ENCODE measurements at regions not wholly inside any gene's neighbourhood (a gene's known extent, or its start where the extent isn't known, plus 50 kb on each side); places are given as distances from the start of the nearest gene placed in this dataset.

GRCh38 chr2:234249873-234250272, 199.4 kb downstream of the SPP2 start:
- TF ChIP-seq POLR2AphosphoS5 (IDR thresholded peaks at IDR 0.05; ENCODE audit: low read depth, low read length) (no peak), POLR2A (IDR thresholded peaks at IDR 0.05; ENCODE audit: low read depth, low read length) (no peak)
